MV-4-11 (cell line): ENCODE measurements at regions not wholly inside any gene's neighbourhood (a gene's known extent, or its start where the extent isn't known, plus 50 kb on each side); places are given as distances from the start of the nearest gene placed in this dataset.

Experiments used
- DNase-seq: peaks from one replicate; lab custom pipeline; 2025; lab: John Stamatoyannopoulos, UW

GRCh38 chr9:121569266-121569648 lies 69.6 kb upstream of the GGTA1 start:
- DNase-seq, result no peak

- no peak for DNase-seq
These were observed 72.9 kb upstream of the GGTA1 start for GRCh38 chr9:121572581-121572980.

- DNase-seq, result no peak
These were observed 74.3 kb upstream of the GGTA1 start for GRCh38 chr9:121573717-121574485.

GRCh38 chr9:121574774-121575519 lies 75.3 kb upstream of the GGTA1 start:
- no peak for DNase-seq

- DNase-seq, result no peak
These were observed 75.0 kb upstream of the DAB2IP start for GRCh38 chr9:121576281-121577075.

GRCh38 chr9:121577166-121577565 lies 74.3 kb upstream of the DAB2IP start:
- DNase-seq, result no peak

- no peak for DNase-seq
These were observed 73.9 kb upstream of the DAB2IP start for GRCh38 chr9:121577572-121577971.

GRCh38 chr9:121581786-121582600 lies 69.4 kb upstream of the DAB2IP start:
- no peak for DNase-seq

GRCh38 chr9:121582641-121583040 lies 68.8 kb upstream of the DAB2IP start:
- no peak for DNase-seq

- DNase-seq, result no peak
These were observed 67.0 kb upstream of the DAB2IP start for GRCh38 chr9:121584421-121584820.

GRCh38 chr9:121587863-121588262 lies 63.6 kb upstream of the DAB2IP start:
- no peak for DNase-seq

GRCh38 chr9:121589986-121590385 lies 61.4 kb upstream of the DAB2IP start:
- no peak for DNase-seq

GRCh38 chr9:121592265-121592664 lies 59.2 kb upstream of the DAB2IP start:
- DNase-seq, result no peak

GRCh38 chr9:121593066-121593465 lies 58.4 kb upstream of the DAB2IP start:
- DNase-seq, result no peak

GRCh38 chr9:121596515-121596914 lies 54.9 kb upstream of the DAB2IP start:
- DNase-seq, result no peak

- DNase-seq, result no peak
These were observed 53.7 kb upstream of the DAB2IP start for GRCh38 chr9:121597698-121598166.

GRCh38 chr9:121598167-121598964 lies 53.1 kb upstream of the DAB2IP start:
- no peak for DNase-seq

GRCh38 chr9:121598965-121599871 lies 52.2 kb upstream of the DAB2IP start:
- no peak for DNase-seq

GRCh38 chr9:121599872-121600585 lies 51.4 kb upstream of the DAB2IP start:
- no peak for DNase-seq
